GM19023 (cell line): ENCODE measurements at regions not wholly inside any gene's neighbourhood (a gene's known extent, or its start where the extent isn't known, plus 50 kb on each side); places are given as distances from the start of the nearest gene placed in this dataset.
"Not testable (repeated sequence)": the region's sequence is repeated elsewhere in the genome, so short reads cannot be mapped to it uniquely, and the experiment has no call there.

ENCODE experiments used
- ATAC-seq: cut with Tn5 transposase; IDR thresholded peaks from one replicate; pipeline ENCODE4 v1.9.1; 2021; ENCODE audit warnings: mild to moderate bottlenecking, moderate library complexity; ENCODE audit not compliant: unreplicated experiment

- ATAC-seq: no peak
These were observed 399.5 kb upstream of the TNRC6C start for GRCh38 chr17:77558846-77559626.

GRCh38 chr17:77560381-77560780, 398.1 kb upstream of the TNRC6C start:
- no peak for ATAC-seq

GRCh38 chr17:77560841-77561240, 397.7 kb upstream of the TNRC6C start:
- no peak for ATAC-seq

GRCh38 chr17:77562361-77562760, 396.1 kb upstream of the TNRC6C start:
- not testable (repeated sequence) for ATAC-seq

GRCh38 chr17:77563439-77564102, 394.9 kb upstream of the TNRC6C start:
- no peak for ATAC-seq

- no peak for ATAC-seq
These were observed 394.1 kb upstream of the TNRC6C start for GRCh38 chr17:77564278-77564920.

GRCh38 chr17:77565166-77565565, 393.3 kb upstream of the TNRC6C start:
- ATAC-seq: no peak

- ATAC-seq: no peak
These were observed 392.4 kb upstream of the TNRC6C start for GRCh38 chr17:77566151-77566550.

GRCh38 chr17:77566566-77567138, 391.9 kb upstream of the TNRC6C start:
- no peak for ATAC-seq

- no peak for ATAC-seq
These were observed 390.0 kb upstream of the TNRC6C start for GRCh38 chr17:77568540-77568939.

- no peak for ATAC-seq
These were observed 388.5 kb upstream of the TNRC6C start for GRCh38 chr17:77569846-77570564.

GRCh38 chr17:77570565-77570898, 388.0 kb upstream of the TNRC6C start:
- ATAC-seq: no peak

GRCh38 chr17:77571155-77571981, 387.1 kb upstream of the TNRC6C start:
- no peak for ATAC-seq

GRCh38 chr17:77572065-77572601, 386.4 kb upstream of the TNRC6C start:
- ATAC-seq: no peak

GRCh38 chr17:77572851-77573250, 385.7 kb upstream of the TNRC6C start:
- no peak for ATAC-seq

- no peak for ATAC-seq
These were observed 381.0 kb upstream of the TNRC6C start for GRCh38 chr17:77577491-77577890.

- ATAC-seq: no peak
These were observed 379.4 kb upstream of the TNRC6C start for GRCh38 chr17:77579131-77579530.

- no peak for ATAC-seq
These were observed 378.8 kb upstream of the TNRC6C start for GRCh38 chr17:77579682-77580081.

GRCh38 chr17:77580531-77581270, 377.8 kb upstream of the TNRC6C start:
- no peak for ATAC-seq
